ENCODE measurements at regions not wholly inside any gene's neighbourhood (a gene's known extent, or its start where the extent isn't known, plus 50 kb on each side); places are given as distances from the start of the nearest gene placed in this dataset.

- no peak for TF ChIP-seq CTCF (IDR thresholded peaks at IDR 0.05 in 4 of 5, conservative IDR thresholded peaks at IDR 0.05 in 1 of 5)
- no peak for TF ChIP-seq POLR2A (IDR thresholded peaks at IDR 0.05)
Observed at GRCh38 chr4:126137782-126138170, 823.0 kb downstream of the FAT4 start.
